ENCODE measurements at regions not wholly inside any gene's neighbourhood (a gene's known extent, or its start where the extent isn't known, plus 50 kb on each side); places are given as distances from the start of the nearest gene placed in this dataset.

- no peaks in the 10 kb centered on the region for H3K27me3 Mint-ChIP-seq
- no peak for DNase-seq (ENCODE audit: low spot score, unreplicated experiment)
- no peak for TF ChIP-seq CTCF (IDR thresholded peaks at IDR 0.05; ENCODE audit: unreplicated experiment)
- H3K4me1 Mint-ChIP-seq (ENCODE audit: low read depth), result peaks cover 9% of the 10 kb centered on the region
- no peak overlapping the region for H3K4me3 Mint-ChIP-seq (ENCODE audit: low read depth)
- no peak overlapping the region for H3K27ac Mint-ChIP-seq
- H3K36me3 Mint-ChIP-seq (ENCODE audit: insufficient read depth), result no peaks in the 10 kb centered on the region
- peaks cover 15% of the 10 kb centered on the region for H3K9me3 Mint-ChIP-seq (ENCODE audit: low read depth)
Measured at GRCh38 chr12:83190631-83191390, 504.1 kb downstream of the TMTC2 start.

DNA sequence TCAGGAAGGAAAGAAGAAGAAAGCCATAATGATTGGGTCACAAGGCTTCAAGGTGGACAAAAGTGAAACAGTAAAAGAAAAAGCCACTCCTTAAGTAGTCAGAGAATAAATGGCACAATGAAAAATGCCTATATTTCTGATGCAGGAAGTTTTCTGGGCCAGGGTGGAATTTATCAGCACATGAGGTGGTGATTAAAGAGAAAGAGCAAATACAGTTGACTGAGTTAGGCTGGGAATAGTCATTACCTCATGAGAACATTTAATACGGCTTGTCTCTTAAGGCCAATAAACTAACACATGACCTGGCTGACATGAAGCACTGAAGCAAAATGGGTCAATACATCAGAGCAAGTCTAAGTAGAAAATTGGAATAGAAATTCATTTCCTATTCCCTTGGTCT, 499.7 kb downstream of the TMTC2 start:
- Mint-ChIP-seq H3K36me3 (ENCODE audit: insufficient read depth) (no peaks in the 10 kb centered on the region), H3K27ac (peak overlapping the region; percentile 49), H3K27me3 (no peaks in the 10 kb centered on the region), H3K9me3 (ENCODE audit: low read depth) (peaks cover 11% of the 10 kb centered on the region), H3K4me1 (ENCODE audit: low read depth) (peaks cover 15% of the 10 kb centered on the region), H3K4me3 (ENCODE audit: low read depth) (no peak overlapping the region)
- DNase-seq (ENCODE audit: low spot score, unreplicated experiment), result no peak
- TF ChIP-seq CTCF (IDR thresholded peaks at IDR 0.05; ENCODE audit: unreplicated experiment), result no peak

GRCh38 chr12:83185241-83185640, 498.5 kb downstream of the TMTC2 start:
- peaks cover 10% of the 10 kb centered on the region for H3K9me3 Mint-ChIP-seq (ENCODE audit: low read depth)
- H3K27ac Mint-ChIP-seq, result no peak overlapping the region
- no peaks in the 10 kb centered on the region for H3K27me3 Mint-ChIP-seq
- H3K36me3 Mint-ChIP-seq (ENCODE audit: insufficient read depth), result no peaks in the 10 kb centered on the region
- TF ChIP-seq CTCF (IDR thresholded peaks at IDR 0.05; ENCODE audit: unreplicated experiment), result no peak
- H3K4me3 Mint-ChIP-seq (ENCODE audit: low read depth), result no peak overlapping the region
- no peak for DNase-seq (ENCODE audit: low spot score, unreplicated experiment)
- H3K4me1 Mint-ChIP-seq (ENCODE audit: low read depth), result peaks cover 15% of the 10 kb centered on the region

All from progenitor cell of endocrine pancreas (in vitro differentiated cells).